ENCODE measurements at regions not wholly inside any gene's neighbourhood (a gene's known extent, or its start where the extent isn't known, plus 50 kb on each side); places are given as distances from the start of the nearest gene placed in this dataset.
"Not testable (repeated sequence)": the region's sequence is repeated elsewhere in the genome, so short reads cannot be mapped to it uniquely, and the experiment has no call there.

- ATAC-seq (no peak), DNase-seq (no peak)
- intact Hi-C loops (cut with micrococcal nuclease), result no loop called here
These were observed 1274.7 kb upstream of the PABPC4L start for GRCh38 chr4:135476272-135476671.

DNA sequence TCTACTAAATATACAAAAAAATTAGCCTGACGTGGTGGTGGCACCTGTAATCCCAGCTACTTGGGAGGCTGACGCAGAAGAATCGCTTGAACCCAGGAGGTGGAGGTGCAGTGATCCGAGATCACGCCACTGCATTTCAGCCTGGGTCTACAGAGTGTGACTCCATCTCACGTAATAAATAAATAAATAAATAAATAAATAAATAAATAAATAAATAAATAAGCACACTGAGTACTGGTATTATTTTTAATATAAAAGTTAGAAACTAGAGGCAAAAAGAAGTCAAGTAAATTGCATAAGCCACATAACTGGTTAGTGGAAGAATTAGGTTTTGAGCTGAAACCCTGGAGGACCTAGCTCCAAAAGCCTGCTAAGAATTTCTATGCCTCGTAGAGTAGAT, 1262.7 kb upstream of the PABPC4L start:
- ATAC-seq (no peak), DNase-seq (no peak)
- intact Hi-C loops (cut with micrococcal nuclease), result no loop called here

GRCh38 chr4:135447598-135447997, 1246.0 kb upstream of the PABPC4L start:
- intact Hi-C loops (cut with micrococcal nuclease); DNase-seq; ATAC-seq: not testable (repeated sequence)

DNA sequence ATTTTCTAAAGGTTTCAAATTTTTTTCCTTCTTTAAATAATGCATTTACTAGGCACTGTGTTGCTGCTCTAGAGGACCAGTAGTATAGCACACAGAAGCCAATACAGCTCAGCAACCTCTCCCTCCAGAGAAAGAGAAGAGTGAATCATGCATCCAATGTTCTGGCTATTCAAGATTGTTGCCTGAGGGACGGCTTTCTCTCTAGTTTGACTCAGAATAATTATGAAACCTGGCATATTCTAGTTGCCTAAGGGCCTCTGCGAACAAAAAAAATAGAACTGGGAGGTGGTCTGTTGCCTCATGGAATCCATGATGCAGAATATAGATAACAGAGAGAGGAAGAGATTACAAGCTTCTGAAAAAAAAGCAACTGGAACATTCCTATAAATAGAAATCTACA, 1233.3 kb upstream of the PABPC4L start:
- ATAC-seq, result no peak
- intact Hi-C loops (cut with micrococcal nuclease), result no loop called here
- no peak for DNase-seq

- intact Hi-C loops (cut with micrococcal nuclease), result no loop called here
- ATAC-seq (no peak), DNase-seq (no peak)
These were observed 1227.9 kb upstream of the PABPC4L start for GRCh38 chr4:135429528-135429927.

DNA sequence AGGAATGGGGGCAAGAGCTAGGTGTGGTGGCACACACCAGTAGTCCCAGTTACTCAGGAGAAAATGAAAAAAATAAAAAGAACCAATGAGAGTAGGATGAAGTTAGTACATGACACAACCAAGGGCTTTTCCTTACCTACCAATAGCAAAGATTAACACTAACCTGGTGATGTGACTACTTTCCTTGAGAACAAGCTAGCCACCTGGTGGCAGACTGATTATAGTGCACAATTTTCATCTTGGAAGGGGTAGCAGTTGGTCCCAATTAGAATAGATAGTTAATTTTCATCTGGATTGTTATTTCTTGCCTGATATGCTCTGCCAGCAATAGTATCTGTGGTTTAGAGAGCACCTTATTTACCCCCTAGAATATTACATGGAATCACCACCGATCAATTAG, 1216.8 kb upstream of the PABPC4L start:
- intact Hi-C loops (cut with micrococcal nuclease), result no loop called here
- ATAC-seq (no peak), DNase-seq (no peak)

GRCh38 chr4:135412213-135412612, 1210.6 kb upstream of the PABPC4L start:
- ATAC-seq (no peak), DNase-seq (no peak)
- intact Hi-C loops (cut with micrococcal nuclease), result no loop called here

DNA sequence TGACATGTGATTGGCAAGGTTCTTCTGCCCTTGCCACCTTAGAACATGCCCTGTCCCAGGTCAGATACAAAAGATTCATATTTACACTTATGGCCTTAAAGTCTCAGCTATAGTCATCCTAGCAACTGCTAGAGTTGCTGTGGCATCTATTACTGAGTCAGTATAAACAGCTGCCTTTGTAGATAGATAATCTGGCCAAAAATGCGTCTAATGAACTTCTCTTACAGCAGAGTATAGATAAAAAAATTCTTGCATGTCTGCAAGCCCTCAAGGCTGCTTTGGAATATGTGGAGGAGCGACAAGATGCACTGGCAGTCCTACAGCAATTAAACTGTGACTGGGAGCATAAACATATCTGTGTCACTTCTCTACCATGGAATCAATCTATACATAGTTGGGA, 1209.7 kb upstream of the PABPC4L start:
- no peak for DNase-seq
- intact Hi-C loops (cut with micrococcal nuclease), result no loop called here
- ATAC-seq, result no peak

DNA sequence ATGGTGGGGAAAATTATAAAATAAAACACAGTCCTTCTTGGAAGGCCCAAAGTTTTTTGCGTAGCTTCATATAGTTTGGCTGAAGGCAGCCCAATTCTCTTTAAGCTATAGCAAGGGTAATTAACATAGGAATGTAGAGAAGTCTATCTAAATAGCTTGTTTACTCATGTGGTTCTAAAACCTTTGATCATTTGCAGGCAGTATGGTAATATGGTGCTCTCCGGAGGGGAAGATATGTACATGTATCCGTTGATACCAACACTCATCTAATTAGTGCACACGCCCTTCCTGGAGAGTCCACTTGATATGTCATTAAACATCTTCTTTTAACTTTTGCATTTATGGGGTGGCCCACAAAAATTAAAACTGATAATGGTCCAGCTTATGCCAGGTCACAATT, 1207.7 kb upstream of the PABPC4L start:
- intact Hi-C loops (cut with micrococcal nuclease); ATAC-seq: not testable (repeated sequence)

DNA sequence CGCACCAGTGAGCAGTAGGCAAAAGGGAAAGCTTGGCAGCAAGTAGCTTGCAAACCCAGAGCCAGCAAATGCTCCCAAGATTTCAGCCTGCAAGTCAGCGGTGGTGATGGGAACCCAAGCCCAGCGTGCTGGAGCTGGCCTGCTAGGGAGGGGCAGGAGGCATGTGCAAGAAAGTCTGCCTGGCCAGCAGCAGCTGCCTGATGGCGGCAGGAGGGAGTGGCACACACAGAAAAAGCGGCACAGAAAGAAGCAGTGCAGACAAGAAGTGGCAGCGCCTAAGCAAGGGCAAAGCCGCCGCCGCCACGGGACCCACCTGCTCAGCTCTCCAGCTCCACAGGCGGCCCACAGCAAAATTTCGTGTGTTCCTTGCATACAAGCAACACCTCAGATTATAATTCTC, 1206.5 kb upstream of the PABPC4L start:
- DNase-seq (no peak), ATAC-seq (no peak)
- intact Hi-C loops (cut with micrococcal nuclease), result no loop called here

More for the DNA sequence above, 1207.7 kb upstream of the PABPC4L start:
- not testable (repeated sequence) for DNase-seq

DNA sequence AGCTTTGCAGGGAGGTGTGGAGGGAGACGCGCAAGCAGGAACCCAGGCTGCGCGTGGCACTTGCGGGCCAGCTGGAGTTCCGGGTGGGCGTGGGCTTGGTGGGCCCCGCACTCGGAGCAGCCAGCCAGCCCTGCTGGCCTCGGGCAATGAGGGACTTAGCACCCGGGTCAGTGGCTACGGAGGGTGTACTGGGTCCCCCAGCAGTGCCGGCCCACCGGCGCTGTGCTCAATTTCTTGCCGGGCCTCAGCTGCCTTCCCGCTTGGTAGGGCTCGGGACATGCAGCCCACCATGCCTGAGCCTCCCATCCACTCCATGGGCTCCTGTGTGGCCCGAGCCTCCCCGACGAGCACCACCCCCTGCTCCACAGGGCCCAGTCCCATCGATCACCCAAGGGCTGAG, 1205.0 kb upstream of the PABPC4L start:
- not testable (repeated sequence) for ATAC-seq

GRCh38 chr4:135385830-135386581, 1184.4 kb upstream of the PABPC4L start:
- no peak for ATAC-seq
- no peak for DNase-seq
- intact Hi-C loops (cut with micrococcal nuclease), result no loop called here

More for the DNA sequence above, 1205.0 kb upstream of the PABPC4L start:
- DNase-seq; intact Hi-C loops (cut with micrococcal nuclease): not testable (repeated sequence)

GRCh38 chr4:135383356-135384288, 1182.0 kb upstream of the PABPC4L start:
- DNase-seq (no peak), ATAC-seq (no peak)
- intact Hi-C loops (cut with micrococcal nuclease), result no loop called here

GRCh38 chr4:135382280-135382959, 1180.8 kb upstream of the PABPC4L start:
- intact Hi-C loops (cut with micrococcal nuclease), result no loop called here
- ATAC-seq, result no peak
- DNase-seq, result no peak

GRCh38 chr4:135372131-135372530, 1170.5 kb upstream of the PABPC4L start:
- intact Hi-C loops (cut with micrococcal nuclease), result no loop called here
- DNase-seq (no peak), ATAC-seq (no peak)

- no peak for DNase-seq
- no peak for ATAC-seq
- intact Hi-C loops (cut with micrococcal nuclease), result no loop called here
These were observed 1169.5 kb upstream of the PABPC4L start for GRCh38 chr4:135371137-135371536.

GRCh38 chr4:135368831-135369230, 1167.2 kb upstream of the PABPC4L start:
- DNase-seq (no peak), ATAC-seq (no peak)
- intact Hi-C loops (cut with micrococcal nuclease), result no loop called here

DNA sequence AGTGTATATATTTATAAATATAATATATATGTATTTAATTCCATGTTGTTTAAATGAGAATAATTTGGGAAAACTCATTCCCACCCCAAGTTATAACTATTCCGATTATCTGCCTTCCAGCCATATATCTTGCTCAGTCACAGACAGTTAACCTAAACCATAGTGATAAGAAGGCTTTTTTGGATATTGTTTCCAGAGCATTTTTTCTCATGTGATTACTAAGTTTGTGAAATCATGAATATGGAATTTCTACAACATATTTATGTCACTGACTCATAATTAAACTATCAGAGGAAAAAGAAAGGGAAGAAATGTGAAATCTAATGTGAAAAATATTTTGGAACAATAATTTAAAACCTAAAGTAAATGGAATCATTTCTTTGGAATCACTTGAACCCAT, 1163.5 kb upstream of the PABPC4L start:
- intact Hi-C loops (cut with micrococcal nuclease), result no loop called here
- no peak for ATAC-seq
- DNase-seq, result no peak

DNA sequence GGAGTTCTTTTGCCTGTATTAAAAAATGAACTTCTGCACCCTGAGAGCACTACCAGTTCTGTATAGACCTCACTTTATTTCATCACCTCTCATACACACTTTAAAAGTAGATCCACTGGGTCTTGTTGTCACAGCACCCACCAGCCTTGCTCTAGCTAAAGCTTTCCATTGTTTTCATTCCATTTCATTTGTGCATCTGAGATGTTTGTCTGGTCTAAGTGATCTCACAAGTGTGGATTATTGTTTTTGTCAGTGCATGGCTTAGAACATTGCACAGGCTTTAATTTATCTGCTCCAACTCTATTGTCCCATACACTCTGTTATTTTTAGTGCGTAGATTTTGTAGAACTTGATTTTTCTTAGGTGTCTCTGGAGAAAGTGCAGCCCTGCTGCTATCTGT, 1157.5 kb upstream of the PABPC4L start:
- ATAC-seq (no peak), DNase-seq (no peak)
- intact Hi-C loops (cut with micrococcal nuclease), result no loop called here

- DNase-seq, result no peak
- no peak for ATAC-seq
- intact Hi-C loops (cut with micrococcal nuclease), result no loop called here
These were observed 1155.5 kb upstream of the PABPC4L start for GRCh38 chr4:135357091-135357490.

Measured in left ventricle myocardium superior (tissue), 1 donor.